GM12874 (cell line): ENCODE measurements at regions not wholly inside any gene's neighbourhood (a gene's known extent, or its start where the extent isn't known, plus 50 kb on each side); places are given as distances from the start of the nearest gene placed in this dataset.

Experiments
- CTCF ChIP-seq: IDR thresholded peaks from 2 replicates; pipeline ENCODE4 v1.5.1; 2011; ENCODE audit warnings: low read depth, mild to moderate bottlenecking, control low read depth, low read length, moderate library complexity; ENCODE audit not compliant: insufficient read depth

- no peak for TF ChIP-seq CTCF
Measured at GRCh38 chr7:132899-133298, 59.5 kb upstream of the FAM20C start.

- no peak for TF ChIP-seq CTCF
Measured at GRCh38 chr7:133470-133869, 58.9 kb upstream of the FAM20C start.

- no peak for TF ChIP-seq CTCF
Measured at GRCh38 chr7:134029-134428, 58.3 kb upstream of the FAM20C start.

GRCh38 chr7:134561-135256 lies 57.7 kb upstream of the FAM20C start:
- TF ChIP-seq CTCF, result no peak

- TF ChIP-seq CTCF, result no peak
Measured at GRCh38 chr7:135257-135653, 57.1 kb upstream of the FAM20C start.

GRCh38 chr7:135731-136645 lies 56.4 kb upstream of the FAM20C start:
- no peak for TF ChIP-seq CTCF

- TF ChIP-seq CTCF, result no peak
Measured at GRCh38 chr7:137094-137891, 55.1 kb upstream of the FAM20C start.
